HG02763 (cell line): ENCODE measurements at regions not wholly inside any gene's neighbourhood (a gene's known extent, or its start where the extent isn't known, plus 50 kb on each side); places are given as distances from the start of the nearest gene placed in this dataset.

ENCODE experiments used
- ATAC-seq: cut with Tn5 transposase; IDR thresholded peaks from one replicate; pipeline ENCODE4 v1.9.1; 2021; ENCODE audit warnings: mild to moderate bottlenecking, moderate library complexity; ENCODE audit not compliant: unreplicated experiment

GRCh38 chr9:1462626-1463308 is 412.6 kb downstream of the DMRT2 start:
- ATAC-seq = no peak

DNA sequence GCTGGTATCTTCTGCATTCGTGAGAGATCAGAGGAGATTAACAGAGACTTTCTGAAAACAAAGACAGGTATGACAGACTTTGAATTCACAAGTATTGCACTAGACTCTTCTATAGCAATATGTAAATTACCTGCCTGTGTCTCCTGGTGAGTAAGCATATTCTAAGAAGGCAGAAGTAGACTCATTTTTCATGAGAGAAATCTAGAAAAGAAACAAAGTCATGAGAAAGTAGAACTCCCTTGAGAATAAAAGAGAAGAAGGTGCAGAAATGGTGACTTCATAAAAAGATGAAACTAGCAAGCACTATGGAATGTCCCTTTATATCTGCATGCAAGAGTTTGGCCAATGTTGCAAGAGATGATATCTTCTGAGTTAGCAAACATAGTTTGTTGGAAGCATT is 419.8 kb downstream of the DMRT2 start:
- ATAC-seq = peak; percentile 80

GRCh38 chr9:1473956-1474634 is 423.9 kb downstream of the DMRT2 start:
- ATAC-seq = no peak

DNA sequence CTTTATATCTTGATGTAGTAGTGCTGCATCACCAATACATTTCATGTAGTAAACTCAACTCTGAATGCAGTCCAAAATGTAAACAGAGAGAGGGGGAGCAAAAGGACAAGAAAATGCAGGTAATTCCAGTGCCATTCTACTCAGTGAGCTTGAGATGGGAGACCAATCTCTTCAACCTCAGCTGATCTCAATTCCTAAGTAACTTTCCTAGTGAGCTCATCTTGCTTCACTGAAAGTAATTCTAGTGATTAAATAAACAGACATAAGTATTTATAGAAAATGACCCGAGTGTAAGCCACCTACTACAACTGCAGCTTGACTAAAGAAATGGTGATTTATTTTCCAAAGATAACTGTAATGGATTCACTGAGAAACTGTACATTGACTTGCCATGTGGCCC is 424.5 kb downstream of the DMRT2 start:
- ATAC-seq = no peak

- ATAC-seq = peak; percentile 67
Observed at GRCh38 chr9:1490341-1491232, 440.4 kb downstream of the DMRT2 start.

GRCh38 chr9:1492156-1492555 is 442.0 kb downstream of the DMRT2 start:
- no peak for ATAC-seq

DNA sequence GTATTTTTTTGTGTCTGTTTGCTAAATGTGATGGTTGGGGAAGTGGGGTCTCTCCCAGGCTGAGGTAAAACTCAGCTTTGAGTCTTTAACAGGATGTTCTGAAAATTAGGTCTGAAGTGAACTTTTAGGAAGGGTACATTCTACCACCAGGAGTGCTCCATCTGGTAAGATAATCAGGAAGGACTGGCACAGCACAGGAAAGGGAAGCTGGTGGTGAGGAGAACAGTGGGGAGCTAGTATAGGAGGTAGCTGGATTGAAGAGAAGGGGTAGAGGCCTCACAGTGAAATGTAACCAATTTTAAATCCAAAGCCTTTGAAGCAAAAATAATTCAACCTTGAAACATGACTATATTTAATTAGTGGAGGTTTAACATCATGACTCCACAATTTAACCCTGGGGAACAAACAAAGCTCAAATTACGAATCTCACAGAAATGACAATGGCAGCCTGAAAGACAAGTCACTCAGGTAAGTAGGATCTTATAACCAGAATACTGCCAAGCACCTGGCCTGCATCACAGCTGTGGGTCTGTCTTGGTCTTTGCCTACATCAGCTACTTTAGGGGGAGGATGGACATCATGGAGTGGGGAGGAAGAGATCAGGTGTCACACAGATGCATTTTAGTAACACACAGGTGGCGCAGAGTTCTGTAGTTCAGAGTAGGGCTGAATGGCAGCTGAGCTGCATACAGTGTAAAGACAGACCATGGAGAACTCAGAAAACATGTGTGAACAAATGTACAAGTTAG is 445.3 kb downstream of the DMRT2 start:
- ATAC-seq = no peak

DNA sequence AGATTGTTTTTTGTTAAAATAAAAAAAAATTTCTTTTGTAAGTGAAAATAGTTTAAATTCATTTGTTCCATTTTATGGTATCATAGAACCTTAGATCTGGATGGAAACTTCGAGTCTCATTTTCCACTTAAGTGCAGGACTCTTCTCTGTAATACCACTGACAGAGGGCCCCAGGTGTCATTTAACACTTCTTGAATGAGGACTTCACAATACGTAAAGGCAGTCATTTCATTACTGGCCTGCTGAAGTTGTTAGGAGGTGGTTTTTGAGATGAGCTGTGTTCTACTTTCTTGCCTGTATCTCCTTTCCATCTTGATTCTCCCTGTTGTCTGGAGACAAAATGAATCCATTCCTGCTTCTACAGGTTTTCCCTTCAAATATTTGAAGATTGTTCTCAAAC is 455.3 kb downstream of the DMRT2 start:
- ATAC-seq = no peak

- no peak for ATAC-seq
Observed at GRCh38 chr9:1510712-1511111, 460.6 kb downstream of the DMRT2 start.

DNA sequence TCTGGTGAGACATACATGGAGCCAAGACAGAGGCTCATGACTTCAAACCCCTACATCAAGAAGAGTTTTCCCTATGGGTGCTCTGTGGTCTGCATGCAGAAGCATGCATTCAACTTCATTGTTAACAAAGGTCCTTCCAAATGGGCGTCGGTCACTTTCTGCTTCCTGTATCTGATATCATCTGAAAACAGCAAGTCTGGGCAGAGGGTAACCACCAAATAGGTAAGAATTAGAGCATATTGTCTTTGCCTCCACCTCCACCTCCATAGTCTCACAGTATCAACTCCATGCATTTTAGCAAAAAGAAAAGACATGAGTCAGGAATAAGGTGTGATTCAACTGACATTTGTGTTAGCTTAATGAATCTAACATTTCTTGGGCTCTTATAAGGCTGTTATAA is 462.9 kb downstream of the DMRT2 start:
- ATAC-seq = no peak

DNA sequence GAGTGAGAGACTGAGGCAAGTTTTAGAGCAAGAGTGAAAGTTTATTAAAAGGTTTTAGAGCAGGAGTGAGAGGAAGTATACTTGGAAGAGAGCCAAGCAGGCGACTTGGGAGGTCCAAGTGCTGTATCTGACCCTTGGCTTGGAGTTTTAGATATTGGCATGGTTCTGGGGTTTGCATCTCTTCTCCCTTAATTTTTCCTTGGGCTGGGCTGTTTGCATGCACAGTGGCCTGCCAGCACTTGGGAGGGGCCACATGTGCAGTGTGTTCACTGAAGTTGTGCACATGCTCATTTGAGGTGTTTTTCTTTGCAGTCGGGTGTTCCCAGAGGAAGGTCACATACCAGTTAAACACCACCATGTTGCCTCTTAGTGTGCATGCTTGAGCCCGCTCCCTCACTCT is 464.1 kb downstream of the DMRT2 start:
- no peak for ATAC-seq

DNA sequence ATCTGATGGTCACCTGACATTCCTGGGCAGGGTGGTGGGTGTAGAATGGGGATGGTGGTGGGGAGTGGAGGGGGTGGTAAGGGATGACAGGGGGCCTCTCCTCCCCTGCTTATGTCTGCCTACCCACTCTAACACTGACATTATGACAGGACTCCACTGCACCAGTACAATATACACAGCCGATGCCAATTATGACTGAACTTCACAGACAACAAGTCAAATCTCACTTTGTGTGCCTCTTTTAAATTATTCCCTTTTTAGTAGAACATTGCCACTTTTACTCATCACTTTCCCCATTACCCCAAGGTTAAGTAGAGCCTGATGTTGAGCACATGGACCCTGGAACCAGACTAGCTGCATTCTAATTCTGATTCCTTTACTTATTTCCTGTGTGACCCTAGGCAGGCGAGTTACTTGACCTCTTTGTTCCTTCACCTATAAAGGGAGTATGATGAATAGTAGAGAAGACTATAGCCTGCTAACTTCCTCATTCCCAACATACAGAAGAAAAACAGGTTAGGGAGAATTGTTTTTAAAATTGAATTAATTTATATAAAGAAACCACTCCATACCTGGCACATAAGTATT is 464.7 kb downstream of the DMRT2 start:
- no peak for ATAC-seq

DNA sequence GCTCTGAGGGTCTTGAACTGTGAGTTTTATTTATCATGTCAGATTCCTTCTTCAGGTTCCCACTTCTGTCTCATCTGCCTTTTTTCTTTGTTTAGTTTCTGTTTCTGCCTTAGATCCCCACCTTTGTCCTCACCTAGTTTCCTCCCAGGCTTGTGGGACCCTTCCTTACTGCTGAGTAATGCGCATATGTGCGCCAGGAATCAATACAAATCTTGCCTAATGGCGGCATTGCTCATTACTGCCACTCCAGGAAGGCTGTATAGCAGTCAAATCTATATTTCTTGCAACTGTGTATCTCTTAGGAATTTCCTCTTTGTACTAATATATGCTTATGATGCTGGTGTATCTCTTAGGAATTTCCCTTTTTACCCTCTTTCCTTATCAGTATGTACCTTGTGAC is 465.4 kb downstream of the DMRT2 start:
- ATAC-seq = no peak

DNA sequence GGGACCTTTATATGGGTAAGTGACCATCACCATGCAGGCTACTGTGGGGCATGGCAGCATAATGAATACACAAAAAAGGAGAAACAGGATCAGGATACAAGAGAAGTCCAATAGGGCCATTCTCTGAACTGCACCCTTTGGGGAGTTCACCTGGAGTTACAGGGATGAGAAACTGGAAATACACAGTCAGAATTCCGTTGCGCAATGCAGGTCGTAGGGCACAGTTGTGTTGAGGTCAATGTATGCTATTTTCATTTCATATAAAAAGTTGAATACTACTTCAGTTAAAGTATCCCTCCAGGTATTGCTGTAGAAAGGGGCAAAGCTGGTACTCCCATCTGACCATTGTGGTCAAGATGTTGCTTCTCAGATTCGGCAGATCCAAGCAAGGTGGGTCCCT is 471.4 kb downstream of the DMRT2 start:
- no peak for ATAC-seq

- ATAC-seq = no peak
Observed at GRCh38 chr9:1522219-1522767, 472.1 kb downstream of the DMRT2 start.

DNA sequence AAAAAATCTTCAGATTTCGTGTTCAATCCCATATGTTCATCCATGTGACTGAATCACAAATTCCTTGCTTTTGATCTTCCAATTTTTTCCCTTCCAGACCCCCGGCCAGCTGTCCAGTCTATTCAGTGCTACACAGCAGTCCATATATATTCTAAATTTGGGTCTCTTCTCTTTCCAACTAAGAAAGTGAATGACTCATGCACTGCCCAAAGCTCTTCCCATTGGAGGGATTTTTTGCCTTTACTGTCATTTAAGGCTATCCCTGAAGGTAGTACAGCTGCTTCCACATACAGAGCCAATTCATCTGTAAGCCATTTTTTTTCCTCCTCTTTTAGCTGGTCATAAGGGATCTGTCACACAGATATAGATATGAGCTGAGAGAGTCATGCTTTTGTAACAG is 478.3 kb downstream of the DMRT2 start:
- no peak for ATAC-seq

DNA sequence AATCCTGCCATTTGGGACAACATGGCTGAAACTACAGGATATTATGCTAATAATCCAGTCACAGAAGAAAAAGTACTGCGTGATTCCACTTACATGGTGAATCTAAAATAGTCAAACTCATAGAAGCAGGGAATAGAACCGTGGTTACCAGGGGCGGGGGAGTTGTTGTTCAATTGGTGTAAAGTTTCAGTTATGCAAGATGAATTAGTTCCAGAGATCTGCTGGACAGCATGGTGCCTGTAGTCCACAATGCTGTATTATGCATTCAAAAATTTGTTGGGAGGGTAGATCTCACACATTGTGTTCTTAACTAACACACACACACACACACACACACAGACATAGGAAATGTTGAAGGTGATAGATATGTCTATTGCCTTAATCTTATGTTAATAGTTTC is 480.5 kb downstream of the DMRT2 start:
- no peak for ATAC-seq

DNA sequence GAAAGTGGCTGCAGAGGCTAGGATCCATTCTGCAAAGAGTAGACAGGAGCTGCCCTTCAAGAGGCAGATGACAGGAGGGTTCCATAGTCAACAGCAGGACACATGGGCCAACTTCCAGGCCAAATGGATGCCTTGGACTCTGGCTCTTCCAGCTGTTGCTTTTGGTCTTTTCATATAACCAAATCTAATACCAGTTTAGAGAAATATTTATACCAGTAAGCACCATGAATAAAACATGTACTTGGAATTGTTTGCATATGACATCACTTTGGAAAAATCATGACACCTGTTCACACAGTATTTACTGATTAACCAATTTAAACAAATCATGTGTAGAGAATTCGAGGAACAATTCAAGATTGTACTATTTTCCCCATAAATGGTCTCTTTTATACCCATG is 481.3 kb downstream of the DMRT2 start:
- no peak for ATAC-seq

DNA sequence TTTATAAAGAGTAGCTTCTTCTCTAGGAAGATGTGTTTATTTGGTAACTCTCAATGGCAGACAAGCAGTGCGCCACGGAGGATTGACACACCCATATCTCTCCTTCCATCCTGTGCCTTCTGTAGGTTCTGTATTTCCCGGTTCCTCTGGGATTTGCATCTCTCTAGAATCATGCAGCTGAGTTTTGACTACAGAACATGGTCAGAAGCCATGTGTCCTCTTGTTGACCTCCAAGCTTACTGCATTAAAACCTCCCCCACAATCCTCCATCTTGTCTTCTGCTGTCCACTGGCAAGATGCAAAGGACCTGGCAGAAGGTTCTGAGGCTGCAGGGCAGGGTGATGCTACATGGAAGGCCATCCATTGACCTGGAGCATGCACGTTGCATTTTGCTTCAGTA is 482.0 kb downstream of the DMRT2 start:
- no peak for ATAC-seq

- ATAC-seq = no peak
Observed at GRCh38 chr9:1535051-1535450, 480.1 kb upstream of the SMARCA2 start.
